ENCODE measurements at regions not wholly inside any gene's neighbourhood (a gene's known extent, or its start where the extent isn't known, plus 50 kb on each side); places are given as distances from the start of the nearest gene placed in this dataset.

- TF ChIP-seq CTCF (IDR thresholded peaks at IDR 0.05; ENCODE audit: insufficient read depth, missing control alignments) = no peak
- DNase-seq (ENCODE audit: insufficient read length, low spot score) (no peak), FAIRE-seq (no peak)
Observed at GRCh38 chr3:153337369-153337768, 175.3 kb downstream of the RAP2B start.

- no peak for DNase-seq (ENCODE audit: insufficient read length, low spot score)
- TF ChIP-seq CTCF (IDR thresholded peaks at IDR 0.05; ENCODE audit: insufficient read depth, missing control alignments) = no peak
- no peak for FAIRE-seq
Observed at GRCh38 chr3:153338487-153338886, 176.5 kb downstream of the RAP2B start.

- no peak for FAIRE-seq
Observed at GRCh38 chr3:153339065-153339464, 177.0 kb downstream of the RAP2B start.

GRCh38 chr3:153343988-153344782, 182.2 kb downstream of the RAP2B start:
- TF ChIP-seq CTCF (IDR thresholded peaks at IDR 0.05; ENCODE audit: insufficient read depth, missing control alignments) = no peak
- DNase-seq (ENCODE audit: insufficient read length, low spot score) (no peak), FAIRE-seq (no peak)

More at GRCh38 chr3:153339065-153339464, 177.0 kb downstream of the RAP2B start:
- no peak for TF ChIP-seq CTCF (IDR thresholded peaks at IDR 0.05; ENCODE audit: insufficient read depth, missing control alignments)
- no peak for DNase-seq (ENCODE audit: insufficient read length, low spot score)

- no peak for FAIRE-seq
- TF ChIP-seq CTCF (IDR thresholded peaks at IDR 0.05; ENCODE audit: insufficient read depth, missing control alignments) = no peak
- DNase-seq (ENCODE audit: insufficient read length, low spot score) = no peak
Observed at GRCh38 chr3:153348457-153349107, 186.6 kb downstream of the RAP2B start.

GRCh38 chr3:153349108-153349499, 187.1 kb downstream of the RAP2B start:
- FAIRE-seq (no peak), DNase-seq (ENCODE audit: insufficient read length, low spot score) (no peak)
- TF ChIP-seq CTCF (IDR thresholded peaks at IDR 0.05; ENCODE audit: insufficient read depth, missing control alignments) = no peak

- no peak for DNase-seq (ENCODE audit: insufficient read length, low spot score)
- no peak for FAIRE-seq
Observed at GRCh38 chr3:153350420-153350819, 188.4 kb downstream of the RAP2B start.

More at GRCh38 chr3:153350420-153350819, 188.4 kb downstream of the RAP2B start:
- TF ChIP-seq CTCF (IDR thresholded peaks at IDR 0.05; ENCODE audit: insufficient read depth, missing control alignments) = no peak

Measured in D721Med (cell line).